Left ventricle myocardium superior (tissue), 1 donor: ENCODE measurements at regions not wholly inside any gene's neighbourhood (a gene's known extent, or its start where the extent isn't known, plus 50 kb on each side); places are given as distances from the start of the nearest gene placed in this dataset.
"Not testable (repeated sequence)": the region's sequence is repeated elsewhere in the genome, so short reads cannot be mapped to it uniquely, and the experiment has no call there.

Experiments used
- ATAC-seq: fragments of 200-7000 bp; cut with Tn5 transposase; one replicate; pipeline ENCODE4 v1.9.1; 2020; ENCODE audit warnings: mild to moderate bottlenecking, moderate library complexity
- DNase-seq: peaks from one replicate; pipeline ENCODE4 v3.0.0-alpha.2; 2020
- intact Hi-C: fragments of 100-400 bp; cut with micrococcal nuclease; formaldehyde crosslinking; loops from one replicate; pipeline ENCODE4 v1.11.0; 2022
- donor health status: DM: no; HTN: yes; CAD: no; lungs with severe emphysema.

DNA sequence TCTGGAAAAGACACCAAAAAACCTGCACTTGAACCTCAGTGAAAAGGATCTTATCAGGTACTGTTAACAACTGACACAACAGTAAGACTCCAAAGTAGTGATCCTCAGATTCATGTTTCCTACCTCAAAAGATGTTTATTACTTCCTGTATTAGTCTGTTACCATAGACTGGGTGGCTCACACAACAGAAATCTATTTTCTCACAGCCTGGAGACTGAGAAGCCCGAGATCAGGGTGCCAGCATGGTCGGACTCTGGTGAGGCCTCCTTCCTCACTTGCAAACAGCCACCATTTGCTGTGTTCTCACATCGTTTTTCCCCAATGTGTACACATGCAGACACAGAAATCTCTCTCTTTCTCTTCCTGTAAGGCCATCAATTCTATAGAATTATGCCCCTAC lies 154.0 kb upstream of the THSD7A start:
- no peak for ATAC-seq
- no peak for DNase-seq
- intact Hi-C loops = no loop called here

- intact Hi-C loops = no loop called here
- no peak for DNase-seq
- ATAC-seq = no peak
These were observed 156.2 kb upstream of the THSD7A start for GRCh38 chr7:11988186-11988585.

- ATAC-seq (no peak), DNase-seq (no peak)
- intact Hi-C loops = no loop called here
These were observed 170.4 kb upstream of the THSD7A start for GRCh38 chr7:12002428-12002827.

GRCh38 chr7:12004581-12004980 lies 172.6 kb upstream of the THSD7A start:
- DNase-seq = no peak
- intact Hi-C loops = no loop called here
- no peak for ATAC-seq

GRCh38 chr7:12007576-12007975 lies 175.6 kb upstream of the THSD7A start:
- DNase-seq = no peak
- intact Hi-C loops = no loop called here
- ATAC-seq = no peak

DNA sequence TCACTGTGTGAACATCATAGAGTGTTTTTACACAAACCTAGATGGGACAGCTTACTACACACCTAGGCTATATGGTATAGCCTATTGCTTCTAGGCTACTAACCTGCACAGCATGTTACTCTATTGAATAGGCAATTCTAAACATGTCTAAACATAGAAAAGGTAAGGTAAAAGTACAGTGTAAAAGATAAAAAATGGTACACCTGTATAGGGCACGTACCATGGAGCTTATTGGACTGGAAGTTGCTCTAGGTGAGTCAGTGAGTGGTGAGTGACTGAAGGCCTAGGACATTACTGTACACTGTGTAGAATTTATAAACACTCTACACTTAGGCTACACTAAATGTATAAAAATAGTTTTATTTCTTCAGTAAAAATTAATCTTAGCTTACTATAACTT lies 182.0 kb upstream of the THSD7A start:
- DNase-seq (no peak), ATAC-seq (no peak)
- intact Hi-C loops = no loop called here

DNA sequence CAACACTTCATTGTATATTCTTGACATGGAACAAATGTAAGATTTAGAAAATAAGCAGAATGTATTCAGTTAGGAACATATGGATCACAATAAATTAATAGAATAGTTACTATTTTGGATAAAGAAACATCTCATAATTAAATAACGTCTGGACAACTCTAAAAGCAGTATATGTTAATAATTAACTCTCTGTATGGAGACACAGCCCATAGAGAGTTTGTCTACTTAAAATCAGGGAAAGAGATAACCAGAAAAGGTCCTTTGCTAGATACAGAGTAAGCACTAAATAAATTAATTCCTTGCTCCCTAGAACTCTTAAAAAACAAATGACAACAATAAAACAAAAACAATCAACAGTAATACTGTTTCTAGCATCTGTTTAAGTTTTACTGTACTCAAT lies 184.4 kb upstream of the THSD7A start:
- intact Hi-C loops = no loop called here
- DNase-seq (no peak), ATAC-seq (no peak)

GRCh38 chr7:12017046-12017445 lies 185.0 kb upstream of the THSD7A start:
- ATAC-seq = no peak
- intact Hi-C loops = no loop called here
- DNase-seq = no peak

DNA sequence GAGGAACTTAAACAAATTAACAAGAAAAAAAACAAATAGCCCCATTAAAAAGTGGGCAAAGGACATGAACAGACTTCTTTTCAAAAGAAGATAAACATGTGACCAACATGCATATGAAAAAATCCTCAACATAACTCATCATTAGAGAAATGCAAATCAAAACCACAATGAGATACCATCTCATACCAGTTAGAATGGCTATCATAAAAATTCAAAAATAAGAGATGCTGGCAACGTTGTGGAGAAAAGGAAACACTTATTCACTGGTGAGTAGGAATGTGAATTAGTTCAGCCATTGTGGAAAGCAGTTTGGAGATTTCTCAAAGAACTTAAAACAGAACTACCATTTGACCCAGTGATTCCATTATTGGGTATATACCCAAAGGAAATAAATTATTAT lies 189.1 kb upstream of the TMEM106B start:
- DNase-seq, intact Hi-C loops, ATAC-seq: not testable (repeated sequence)

- no peak for DNase-seq
- intact Hi-C loops = no loop called here
- no peak for ATAC-seq
These were observed 185.8 kb upstream of the TMEM106B start for GRCh38 chr7:12025246-12025645.

DNA sequence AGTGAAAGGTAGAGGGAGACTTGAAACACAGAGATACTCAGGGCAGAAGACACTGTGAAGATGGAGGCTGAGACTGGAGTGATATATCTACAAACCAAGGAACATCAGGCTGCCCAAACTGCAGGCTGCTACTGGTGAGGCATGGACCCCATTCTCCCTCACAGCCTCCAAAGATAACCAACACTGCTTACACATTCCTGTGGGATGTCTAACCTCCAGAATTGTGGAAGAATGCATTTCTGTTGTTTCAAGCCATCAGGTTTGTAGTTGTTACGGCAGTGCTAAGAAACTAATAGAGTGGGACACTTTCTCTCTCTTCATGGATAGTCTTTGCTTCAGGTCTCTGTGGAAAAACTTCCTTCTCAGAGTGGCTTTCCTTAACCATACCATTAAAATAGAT lies 182.6 kb upstream of the TMEM106B start:
- ATAC-seq (no peak), DNase-seq (no peak)
- intact Hi-C loops = no loop called here

GRCh38 chr7:12030116-12030515 lies 181.0 kb upstream of the TMEM106B start:
- DNase-seq (no peak), ATAC-seq (no peak)
- intact Hi-C loops = no loop called here

DNA sequence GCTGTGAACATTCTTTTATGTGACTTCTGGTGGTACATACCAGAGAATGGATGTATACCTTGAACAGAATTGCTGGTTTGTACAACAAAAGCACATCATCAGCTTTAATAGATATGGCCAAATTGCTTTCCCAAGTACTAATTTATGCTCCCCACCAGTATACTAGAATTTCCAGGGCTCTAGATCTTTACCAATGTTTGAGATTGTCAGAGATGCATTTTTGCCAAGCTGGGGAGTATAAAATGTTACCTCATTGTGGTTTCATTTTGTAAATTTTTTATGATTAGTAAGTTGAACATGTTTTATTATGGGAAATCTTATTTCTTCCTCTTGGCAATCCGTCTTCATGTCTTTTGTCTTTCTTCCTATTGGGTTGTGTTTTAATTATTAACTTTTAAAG lies 179.9 kb upstream of the TMEM106B start:
- ATAC-seq (no peak), DNase-seq (no peak)
- intact Hi-C loops = no loop called here

- DNase-seq (no peak), ATAC-seq (no peak)
- intact Hi-C loops = no loop called here
These were observed 179.5 kb upstream of the TMEM106B start for GRCh38 chr7:12031638-12032037.

DNA sequence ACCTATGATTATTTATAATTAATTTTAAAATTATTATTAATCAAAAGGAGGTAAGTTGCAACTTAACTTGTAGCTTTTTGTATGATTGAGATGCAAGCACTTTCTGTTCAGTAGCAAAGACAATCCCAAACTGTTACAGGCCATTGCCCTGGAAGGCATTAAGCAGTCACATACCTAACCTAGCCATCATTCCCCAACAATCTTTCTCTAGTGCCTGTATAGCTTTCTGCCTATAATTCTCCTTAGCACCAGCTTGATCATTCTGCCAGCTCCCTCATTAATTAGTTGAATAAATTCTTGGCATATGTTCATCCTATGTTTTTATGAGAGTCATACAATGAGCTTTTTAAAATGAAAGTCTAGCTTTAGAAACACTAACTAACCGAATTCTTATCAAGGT lies 178.9 kb upstream of the TMEM106B start:
- no peak for ATAC-seq
- intact Hi-C loops = no loop called here
- no peak for DNase-seq

DNA sequence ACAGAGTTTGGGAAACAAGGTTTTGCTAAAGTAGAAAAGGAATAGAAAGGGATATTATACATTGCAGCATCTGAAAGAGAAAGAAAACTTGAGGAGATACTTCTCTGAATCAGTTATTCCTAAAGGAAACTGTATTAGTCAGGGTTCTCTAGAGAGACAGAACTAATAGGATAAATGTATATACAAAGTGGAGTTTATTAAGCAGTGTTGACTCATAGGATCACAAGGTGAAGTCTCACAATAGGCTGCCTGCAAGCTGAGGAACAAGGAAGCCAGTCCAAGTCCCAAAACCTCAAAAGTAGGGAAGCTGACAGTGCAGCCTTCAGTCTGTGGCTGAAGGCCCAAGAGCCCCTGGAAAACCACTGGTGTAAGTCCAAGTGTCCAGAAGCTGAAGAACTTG lies 167.6 kb upstream of the TMEM106B start:
- intact Hi-C loops = loop anchor here (5.0 kb wide), 1 partner anchor 244 kb away; no protein-coding TSS in a partner anchor
- ATAC-seq, DNase-seq: not testable (repeated sequence)

DNA sequence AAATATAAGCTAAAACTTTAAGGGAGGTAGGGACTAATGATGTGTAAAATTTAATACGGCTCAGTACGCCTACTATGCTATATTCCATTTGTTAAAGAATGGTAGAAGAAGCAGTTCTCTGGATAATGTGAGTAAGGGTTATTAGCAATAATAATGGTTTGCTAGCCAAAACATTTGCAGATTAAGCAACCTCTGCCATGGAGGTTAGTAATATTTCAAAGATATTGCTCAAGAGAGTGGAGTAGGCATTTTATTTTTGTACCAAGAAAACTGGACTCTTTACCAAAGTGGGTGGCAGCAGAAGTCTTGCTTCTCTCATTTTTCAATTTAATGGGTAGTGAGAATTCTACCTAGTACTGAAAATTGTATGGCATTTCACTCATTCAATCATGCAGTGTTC lies 158.9 kb upstream of the TMEM106B start:
- intact Hi-C loops = no loop called here
- ATAC-seq (no peak), DNase-seq (no peak)

DNA sequence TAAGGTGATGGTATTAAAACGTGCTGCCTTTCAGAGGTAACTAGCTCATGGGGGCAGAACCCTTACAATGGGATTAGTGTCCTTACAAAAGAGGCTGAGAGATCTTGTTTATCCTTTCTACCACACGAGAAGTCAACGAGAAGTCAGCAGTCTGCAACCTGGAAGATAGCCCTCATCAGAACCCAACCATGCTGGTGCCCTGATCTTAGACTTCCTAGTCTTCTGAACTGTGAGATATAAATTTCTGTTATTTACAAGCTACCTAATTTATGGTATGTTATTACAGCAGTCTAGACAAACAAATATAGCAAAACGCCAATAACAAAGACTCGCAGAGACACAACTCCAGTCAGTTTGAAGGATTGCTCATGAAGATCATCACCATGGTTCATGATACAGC lies 157.5 kb upstream of the TMEM106B start:
- ATAC-seq (no peak), DNase-seq (no peak)
- intact Hi-C loops = no loop called here

DNA sequence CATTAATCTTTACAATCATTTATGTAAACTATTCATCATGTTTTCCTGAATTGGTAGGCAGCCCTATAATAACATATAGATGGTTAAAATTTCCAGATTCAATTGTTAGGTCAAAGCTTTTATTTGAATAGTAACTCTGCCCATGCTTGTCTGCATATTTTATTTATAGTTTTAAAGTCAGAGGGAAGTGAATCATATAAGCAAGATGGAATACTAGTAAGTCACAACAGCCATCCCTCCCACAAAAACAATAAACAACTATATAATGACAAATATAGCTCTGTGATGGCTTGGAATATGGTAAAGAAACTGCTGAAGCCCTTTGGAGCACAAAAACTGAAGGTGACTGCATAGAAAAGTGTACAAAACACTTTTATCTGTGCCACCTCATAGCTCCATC lies 156.3 kb upstream of the TMEM106B start:
- DNase-seq (no peak), ATAC-seq (no peak)
- intact Hi-C loops = no loop called here

GRCh38 chr7:12056381-12056780 lies 154.7 kb upstream of the TMEM106B start:
- intact Hi-C loops = no loop called here
- no peak for ATAC-seq
- no peak for DNase-seq

- DNase-seq (no peak), ATAC-seq (no peak)
- intact Hi-C loops = no loop called here
These were observed 154.1 kb upstream of the TMEM106B start for GRCh38 chr7:12056977-12057376.

- intact Hi-C loops = no loop called here
- DNase-seq (no peak), ATAC-seq (no peak)
These were observed 149.0 kb upstream of the TMEM106B start for GRCh38 chr7:12062062-12062461.
